ENCODE measurements at regions not wholly inside any gene's neighbourhood (a gene's known extent, or its start where the extent isn't known, plus 50 kb on each side); places are given as distances from the start of the nearest gene placed in this dataset.

DNA sequence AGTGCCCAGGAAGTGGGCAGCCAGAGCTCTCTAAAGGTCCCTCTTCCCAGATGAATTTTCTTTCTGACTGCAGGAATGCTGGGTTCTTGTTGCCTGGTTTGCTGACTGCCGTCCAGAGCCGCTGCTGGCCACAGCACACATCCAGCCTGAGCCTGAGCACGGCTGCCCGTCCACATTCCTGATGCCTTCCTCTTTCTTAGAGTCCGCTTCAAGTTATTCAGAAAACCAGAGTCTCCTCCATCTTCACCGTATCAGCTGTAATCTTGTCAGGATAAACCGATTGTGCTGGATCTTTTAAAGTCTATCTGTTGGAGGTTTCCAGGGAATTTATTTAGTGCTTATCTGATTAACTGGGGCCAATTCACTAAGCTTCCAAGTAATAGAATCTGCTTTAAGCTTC is 84.8 kb upstream of the BCAR3 start:
- TF ChIP-seq, protein P1, sequence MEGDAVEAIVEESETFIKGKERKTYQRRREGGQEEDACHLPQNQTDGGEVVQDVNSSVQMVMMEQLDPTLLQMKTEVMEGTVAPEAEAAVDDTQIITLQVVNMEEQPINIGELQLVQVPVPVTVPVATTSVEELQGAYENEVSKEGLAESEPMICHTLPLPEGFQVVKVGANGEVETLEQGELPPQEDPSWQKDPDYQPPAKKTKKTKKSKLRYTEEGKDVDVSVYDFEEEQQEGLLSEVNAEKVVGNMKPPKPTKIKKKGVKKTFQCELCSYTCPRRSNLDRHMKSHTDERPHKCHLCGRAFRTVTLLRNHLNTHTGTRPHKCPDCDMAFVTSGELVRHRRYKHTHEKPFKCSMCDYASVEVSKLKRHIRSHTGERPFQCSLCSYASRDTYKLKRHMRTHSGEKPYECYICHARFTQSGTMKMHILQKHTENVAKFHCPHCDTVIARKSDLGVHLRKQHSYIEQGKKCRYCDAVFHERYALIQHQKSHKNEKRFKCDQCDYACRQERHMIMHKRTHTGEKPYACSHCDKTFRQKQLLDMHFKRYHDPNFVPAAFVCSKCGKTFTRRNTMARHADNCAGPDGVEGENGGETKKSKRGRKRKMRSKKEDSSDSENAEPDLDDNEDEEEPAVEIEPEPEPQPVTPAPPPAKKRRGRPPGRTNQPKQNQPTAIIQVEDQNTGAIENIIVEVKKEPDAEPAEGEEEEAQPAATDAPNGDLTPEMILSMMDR (IDR thresholded peaks at IDR 0.05; ENCODE audit: poor library complexity) = no peak
- no peak for TF ChIP-seq EZH2 (IDR thresholded peaks at IDR 0.05; ENCODE audit: borderline replicate concordance)
- TF ChIP-seq EZH2phosphoT487 (IDR thresholded peaks at IDR 0.05; ENCODE audit: low read depth, severe bottlenecking, unreplicated experiment) = no peak

Data from hepatocyte (in vitro differentiated cells).